ENCODE measurements at regions not wholly inside any gene's neighbourhood (a gene's known extent, or its start where the extent isn't known, plus 50 kb on each side); places are given as distances from the start of the nearest gene placed in this dataset.

GRCh38 chr1:209229494-209230061 lies 353.9 kb upstream of the CAMK1G start:
- DNase-seq (ENCODE audit: low read depth in 1 of 2, low spot score in 1 of 2): peak in 1 of 2 experiments; percentile 77
- in situ Hi-C loops (cut with HindIII; ENCODE audit: low pct_unique_long_range_greater_than_20kb, low sequenced_read_pairs): no loop called here
- TF ChIP-seq JUND (IDR thresholded peaks at IDR 0.05; ENCODE audit: low read depth): no peak

GRCh38 chr1:209230314-209230713 lies 353.2 kb upstream of the CAMK1G start:
- DNase-seq (ENCODE audit: low read depth in 1 of 2, low spot score in 1 of 2): peak in 1 of 2 experiments; percentile 36
- TF ChIP-seq JUND (IDR thresholded peaks at IDR 0.05; ENCODE audit: low read depth): no peak
- in situ Hi-C loops (cut with HindIII; ENCODE audit: low pct_unique_long_range_greater_than_20kb, low sequenced_read_pairs): no loop called here

- in situ Hi-C loops (cut with HindIII; ENCODE audit: low pct_unique_long_range_greater_than_20kb, low sequenced_read_pairs): no loop called here
- no peak for TF ChIP-seq JUND (IDR thresholded peaks at IDR 0.05; ENCODE audit: low read depth)
Measured at GRCh38 chr1:209231476-209232156, 351.9 kb upstream of the CAMK1G start.

GRCh38 chr1:209232197-209232596 lies 351.3 kb upstream of the CAMK1G start:
- in situ Hi-C loops (cut with HindIII; ENCODE audit: low pct_unique_long_range_greater_than_20kb, low sequenced_read_pairs): no loop called here
- TF ChIP-seq JUND (IDR thresholded peaks at IDR 0.05; ENCODE audit: low read depth): no peak

More at GRCh38 chr1:209231476-209232156, 351.9 kb upstream of the CAMK1G start:
- no peak for DNase-seq (ENCODE audit: low read depth in 1 of 2, low spot score in 1 of 2)

GRCh38 chr1:209232759-209233158 lies 350.8 kb upstream of the CAMK1G start:
- in situ Hi-C loops (cut with HindIII; ENCODE audit: low pct_unique_long_range_greater_than_20kb, low sequenced_read_pairs): no loop called here
- no peak for TF ChIP-seq JUND (IDR thresholded peaks at IDR 0.05; ENCODE audit: low read depth)
- DNase-seq (ENCODE audit: low read depth in 1 of 2, low spot score in 1 of 2): no peak

More at GRCh38 chr1:209232197-209232596, 351.3 kb upstream of the CAMK1G start:
- no peak for DNase-seq (ENCODE audit: low read depth in 1 of 2, low spot score in 1 of 2)

- in situ Hi-C loops (cut with HindIII; ENCODE audit: low pct_unique_long_range_greater_than_20kb, low sequenced_read_pairs): no loop called here
- DNase-seq (ENCODE audit: low read depth in 1 of 2, low spot score in 1 of 2): no peak
- TF ChIP-seq JUND (IDR thresholded peaks at IDR 0.05; ENCODE audit: low read depth): no peak
Measured at GRCh38 chr1:209235166-209235565, 348.3 kb upstream of the CAMK1G start.

- no peak for DNase-seq (ENCODE audit: low read depth in 1 of 2, low spot score in 1 of 2)
- no peak for TF ChIP-seq JUND (IDR thresholded peaks at IDR 0.05; ENCODE audit: low read depth)
- in situ Hi-C loops (cut with HindIII; ENCODE audit: low pct_unique_long_range_greater_than_20kb, low sequenced_read_pairs): no loop called here
Measured at GRCh38 chr1:209238356-209238755, 345.2 kb upstream of the CAMK1G start.

- no peak for DNase-seq (ENCODE audit: low read depth in 1 of 2, low spot score in 1 of 2)
- TF ChIP-seq JUND (IDR thresholded peaks at IDR 0.05; ENCODE audit: low read depth): no peak
- in situ Hi-C loops (cut with HindIII; ENCODE audit: low pct_unique_long_range_greater_than_20kb, low sequenced_read_pairs): no loop called here
Measured at GRCh38 chr1:209240351-209240750, 343.2 kb upstream of the CAMK1G start.

GRCh38 chr1:209241487-209241886 lies 342.0 kb upstream of the CAMK1G start:
- DNase-seq (ENCODE audit: low read depth in 1 of 2, low spot score in 1 of 2): peak in 1 of 2 experiments; percentile 56
- no peak for TF ChIP-seq JUND (IDR thresholded peaks at IDR 0.05; ENCODE audit: low read depth)
- in situ Hi-C loops (cut with HindIII; ENCODE audit: low pct_unique_long_range_greater_than_20kb, low sequenced_read_pairs): no loop called here

GRCh38 chr1:209248649-209249279 lies 334.8 kb upstream of the CAMK1G start:
- in situ Hi-C loops (cut with HindIII; ENCODE audit: low pct_unique_long_range_greater_than_20kb, low sequenced_read_pairs): no loop called here
- peak; percentile 73 to 87 for DNase-seq (ENCODE audit: low read depth in 1 of 2, low spot score in 1 of 2)
- no peak for TF ChIP-seq JUND (IDR thresholded peaks at IDR 0.05; ENCODE audit: low read depth)

- in situ Hi-C loops (cut with HindIII; ENCODE audit: low pct_unique_long_range_greater_than_20kb, low sequenced_read_pairs): no loop called here
- DNase-seq (ENCODE audit: low read depth in 1 of 2, low spot score in 1 of 2): no peak
- no peak for TF ChIP-seq JUND (IDR thresholded peaks at IDR 0.05; ENCODE audit: low read depth)
Measured at GRCh38 chr1:209249280-209249670, 334.2 kb upstream of the CAMK1G start.

GRCh38 chr1:209249785-209250440 lies 333.6 kb upstream of the CAMK1G start:
- DNase-seq (ENCODE audit: low read depth in 1 of 2, low spot score in 1 of 2): no peak
- in situ Hi-C loops (cut with HindIII; ENCODE audit: low pct_unique_long_range_greater_than_20kb, low sequenced_read_pairs): no loop called here
- no peak for TF ChIP-seq JUND (IDR thresholded peaks at IDR 0.05; ENCODE audit: low read depth)
